ENCODE measurements at regions not wholly inside any gene's neighbourhood (a gene's known extent, or its start where the extent isn't known, plus 50 kb on each side); places are given as distances from the start of the nearest gene placed in this dataset.

GRCh38 chr17:79249929-79250521 is 175.4 kb downstream of the ENGASE start:
- no peak for TF ChIP-seq CTCF (IDR thresholded peaks at IDR 0.05; ENCODE audit: poor library complexity, severe bottlenecking)
- no peak for TF ChIP-seq REST (IDR thresholded peaks at IDR 0.05; ENCODE audit: borderline replicate concordance)

Data from neural cell (in vitro differentiated cells).